Mesenchymal stem cell (in vitro differentiated cells and primary cell): ENCODE measurements at regions not wholly inside any gene's neighbourhood (a gene's known extent, or its start where the extent isn't known, plus 50 kb on each side); places are given as distances from the start of the nearest gene placed in this dataset.
"Not testable (repeated sequence)": the region's sequence is repeated elsewhere in the genome, so short reads cannot be mapped to it uniquely, and the experiment has no call there.

Experiments used
- DNase-seq: peaks from one replicate; pipeline ENCODE4 v3.0.0-alpha.2; 2013
- H2AFZ ChIP-seq: one replicate; pipeline ENCODE4 v1.6.1; 2013; ENCODE audit warnings: low read depth, mild to moderate bottlenecking, control low read depth, inconsistent platforms, low read length, moderate library complexity
- H2AK5ac ChIP-seq: 2 replicates; pipeline ENCODE4 v1.6.1; 2013; ENCODE audit warnings: low read length, moderate library complexity, mild to moderate bottlenecking, inconsistent platforms; ENCODE audit not compliant: severe bottlenecking
- H2BK120ac ChIP-seq: one replicate; pipeline ENCODE4 v1.6.1; 2013; ENCODE audit warnings: low read depth, mild to moderate bottlenecking, inconsistent platforms, low read length, moderate library complexity
- H2BK12ac ChIP-seq, 2 experiments: one replicate each; pipeline ENCODE4 v1.6.1; 2013; ENCODE audit warnings: inconsistent platforms in 2 of 2, low read length in 2 of 2, mild to moderate bottlenecking in 2 of 2, moderate library complexity in 2 of 2, control low read depth in 1 of 2
- H2BK15ac ChIP-seq: one replicate; pipeline ENCODE4 v1.6.1; 2013; ENCODE audit warnings: mild to moderate bottlenecking, low read depth, inconsistent platforms; ENCODE audit not compliant: poor library complexity, severe bottlenecking
- H2BK5ac ChIP-seq: 2 replicates; pipeline ENCODE4 v1.6.1; 2013; ENCODE audit warnings: low read depth, mild to moderate bottlenecking, low read length, control low read depth, inconsistent platforms; ENCODE audit not compliant: poor library complexity, severe bottlenecking
- H3K14ac ChIP-seq, 2 experiments: one replicate each; pipeline ENCODE4 v1.6.1; 2013; ENCODE audit warnings: inconsistent platforms in 2 of 2, low read length in 2 of 2, control low read depth in 1 of 2, mild to moderate bottlenecking in 1 of 2, moderate library complexity in 1 of 2
- H3K18ac ChIP-seq, 2 experiments: one replicate each; pipeline ENCODE4 v1.6.1; 2013; ENCODE audit warnings: inconsistent platforms in 2 of 2, low read length in 2 of 2, control low read depth in 1 of 2, low read depth in 1 of 2, mild to moderate bottlenecking in 1 of 2
- H3K23ac ChIP-seq, 2 experiments: one replicate each; pipeline ENCODE4 v1.6.1; 2013; ENCODE audit warnings: inconsistent platforms in 2 of 2, low read length in 2 of 2, mild to moderate bottlenecking in 2 of 2, moderate library complexity in 2 of 2, control low read depth in 1 of 2
- H3K27ac ChIP-seq: 2 replicates; pipeline ENCODE4 v1.5.1; 2013; ENCODE audit warnings: mild to moderate bottlenecking, moderate library complexity, low read length, control low read depth, inconsistent platforms; ENCODE audit not compliant: poor library complexity, severe bottlenecking
- H3K27me3 ChIP-seq, 2 experiments: 2 replicates each; pipeline versions ENCODE4 v1.6.1 to v1.7.0; 2013; ENCODE audit warnings: low read length in 2 of 2, mild to moderate bottlenecking in 2 of 2, moderate library complexity in 2 of 2, control low read depth in 1 of 2, inconsistent platforms in 1 of 2; ENCODE audit not compliant: control insufficient read depth in 1 of 2, insufficient read depth in 1 of 2
- H3K36me3 ChIP-seq, 2 experiments: 2 replicates each; pipeline versions ENCODE4 v1.6.1 to v1.7.0; 2013; ENCODE audit warnings: low read length in 2 of 2, control low read depth in 1 of 2, inconsistent platforms in 1 of 2, low read depth in 1 of 2, mild to moderate bottlenecking in 1 of 2; ENCODE audit not compliant: insufficient read depth in 2 of 2, control insufficient read depth in 1 of 2
- H3K4ac ChIP-seq, 2 experiments: one replicate each; pipeline ENCODE4 v1.6.1; 2013; ENCODE audit warnings: inconsistent platforms in 2 of 2, low read length in 2 of 2, mild to moderate bottlenecking in 2 of 2, moderate library complexity in 2 of 2, control low read depth in 1 of 2, low read depth in 1 of 2
- H3K4me1 ChIP-seq: 2 replicates; pipeline ENCODE4 v1.6.1; 2013; ENCODE audit warnings: low read depth, low read length, control low read depth; ENCODE audit not compliant: control insufficient read depth, insufficient read depth
- H3K4me2 ChIP-seq: 2 replicates; pipeline ENCODE4 v1.6.1; 2013; ENCODE audit warnings: low read length, mild to moderate bottlenecking, inconsistent platforms; ENCODE audit not compliant: poor library complexity, severe bottlenecking
- H3K4me3 ChIP-seq, 2 experiments: 2 replicates each; pipeline versions ENCODE4 v1.5.1 to v1.7.0; 2013; ENCODE audit warnings: low read length in 2 of 2, mild to moderate bottlenecking in 2 of 2, control low read depth in 1 of 2, low read depth in 1 of 2; ENCODE audit not compliant: insufficient read depth in 1 of 2
- H3K79me1 ChIP-seq: replicated peaks from 2 replicates; pipeline ENCODE4 v1.6.1; 2013; ENCODE audit warnings: mild to moderate bottlenecking, control low read depth, low read length, inconsistent platforms; ENCODE audit not compliant: poor library complexity, severe bottlenecking
- H3K9ac ChIP-seq: 2 replicates; pipeline ENCODE4 v1.7.0; 2013; ENCODE audit warnings: mild to moderate bottlenecking, low read length, moderate library complexity
- H3K9me3 ChIP-seq: 2 replicates; pipeline ENCODE4 v1.7.0; 2013; ENCODE audit warnings: mild to moderate bottlenecking, low read length; ENCODE audit not compliant: control insufficient read depth
- H4K8ac ChIP-seq: one replicate; pipeline ENCODE4 v1.6.1; 2013; ENCODE audit warnings: inconsistent platforms, mild to moderate bottlenecking, low read length, moderate library complexity
- H4K91ac ChIP-seq: one replicate; pipeline ENCODE4 v1.6.1; 2013; ENCODE audit warnings: mild to moderate bottlenecking, low read length, inconsistent platforms
- WGBS: methylation state at CpG from one replicate; pipeline ENCODE4 v1.1.7; 2013; ENCODE audit warnings: mixed read lengths; 5-methylcytosine and 5-hydroxymethylcytosine counted together

GRCh38 chr2:222760301-222760897, 88.9 kb downstream of the MOGAT1 start:
- Histone ChIP-seq H3K27ac (no peak overlapping the region), H2BK15ac (peak overlapping the region; percentile 21), H3K4me3 (no peak overlapping the region), H2AK5ac (no peak overlapping the region), H3K18ac (no peak overlapping the region), H3K4ac (no peak overlapping the region), H2AFZ (no peak overlapping the region), H2BK12ac (no peak overlapping the region), H2BK5ac (no peak overlapping the region), H3K4me2 (no peak overlapping the region), H3K9me3 (no peaks in the 10 kb centered on the region), H3K4me1 (peaks cover 5% of the 10 kb centered on the region), H3K14ac (no peak overlapping the region), H3K23ac (no peak overlapping the region), H3K79me1 (no peaks in the 10 kb centered on the region), H4K8ac (no peak overlapping the region), H3K9ac (no peak overlapping the region), H4K91ac (no peak overlapping the region), H3K27me3 (no peaks in the 10 kb centered on the region), H2BK120ac (no peak overlapping the region), H3K36me3 (no peaks in the 10 kb centered on the region)
- no peak for DNase-seq
- WGBS = 98% methylated on average over 7 of the region's 7 CpGs

- Histone ChIP-seq H3K9me3 (no peaks in the 10 kb centered on the region), H2BK15ac (no peak overlapping the region), H2BK120ac (no peak overlapping the region), H3K9ac (no peak overlapping the region), H3K18ac (no peak overlapping the region), H3K14ac (no peak overlapping the region), H3K27me3 (no peaks in the 10 kb centered on the region), H2AFZ (no peak overlapping the region), H3K4me2 (no peak overlapping the region), H3K79me1 (no peaks in the 10 kb centered on the region), H2BK5ac (no peak overlapping the region), H3K4ac (no peak overlapping the region), H2BK12ac (peak overlapping the region in 1 of 2 experiments; percentile 52), H3K4me1 (no peaks in the 10 kb centered on the region), H3K4me3 (no peak overlapping the region), H3K36me3 (no peaks in the 10 kb centered on the region), H2AK5ac (no peak overlapping the region), H3K23ac (no peak overlapping the region), H4K91ac (no peak overlapping the region), H4K8ac (no peak overlapping the region), H3K27ac (no peak overlapping the region)
- no peak for DNase-seq
- 100% methylated on average over 2 of the region's 3 CpGs for WGBS
Measured at GRCh38 chr2:222761888-222762287, 90.4 kb downstream of the MOGAT1 start.

GRCh38 chr2:222762342-222762741, 90.9 kb downstream of the MOGAT1 start:
- Histone ChIP-seq H2BK120ac (no peak overlapping the region), H4K91ac (no peak overlapping the region), H2BK5ac (no peak overlapping the region), H2AK5ac (no peak overlapping the region), H3K9ac (no peak overlapping the region), H3K18ac (no peak overlapping the region), H3K4ac (no peak overlapping the region), H3K23ac (no peak overlapping the region), H3K27ac (no peak overlapping the region), H2AFZ (no peak overlapping the region), H2BK15ac (no peak overlapping the region), H2BK12ac (no peak overlapping the region), H3K79me1 (no peaks in the 10 kb centered on the region), H3K27me3 (no peaks in the 10 kb centered on the region), H3K36me3 (no peaks in the 10 kb centered on the region), H3K4me1 (no peaks in the 10 kb centered on the region), H4K8ac (no peak overlapping the region), H3K4me2 (no peak overlapping the region), H3K4me3 (no peak overlapping the region), H3K14ac (no peak overlapping the region), H3K9me3 (no peaks in the 10 kb centered on the region)
- 0% methylated on average over 1 of the region's 2 CpGs for WGBS
- DNase-seq = no peak

GRCh38 chr2:222765883-222766282, 94.4 kb downstream of the MOGAT1 start:
- not testable (repeated sequence) for H3K27ac ChIP-seq, H3K9ac ChIP-seq, H3K4me2 ChIP-seq, H3K18ac ChIP-seq, H4K91ac ChIP-seq, H3K79me1 ChIP-seq, H2AK5ac ChIP-seq, H2BK12ac ChIP-seq, H3K36me3 ChIP-seq, H2BK120ac ChIP-seq, H3K9me3 ChIP-seq, H3K27me3 ChIP-seq, H3K14ac ChIP-seq, H3K4me3 ChIP-seq, DNase-seq, H3K4ac ChIP-seq, H2AFZ ChIP-seq, H2BK5ac ChIP-seq, H2BK15ac ChIP-seq, H3K23ac ChIP-seq, H3K4me1 ChIP-seq, H4K8ac ChIP-seq
- WGBS = 100% methylated on average over 3 of the region's 5 CpGs
